GM23338 (cell line): ENCODE measurements at regions not wholly inside any gene's neighbourhood (a gene's known extent, or its start where the extent isn't known, plus 50 kb on each side); places are given as distances from the start of the nearest gene placed in this dataset.

Experiments
- ATAC-seq: fragments of 200-7000 bp; cut with Tn5 transposase; 3 replicates; pipeline ENCODE4 v1.9.1; 2020
- DNase-seq: peaks from one replicate; pipeline ENCODE4 v3.0.0-alpha.2; 2015; ENCODE audit warnings: low spot score
- H2AFZ ChIP-seq: fragments of 200-600 bp; sonication (generic); 2 replicates; pipeline ENCODE4 v1.8.0; 2016; ENCODE audit warnings: antibody characterized with exemption, mild to moderate bottlenecking, moderate library complexity
- H3F3A ChIP-seq: fragments of 200-600 bp; sonication (generic); replicated peaks from 2 replicates; pipeline ENCODE4 v1.8.0; 2017; ENCODE audit warnings: antibody characterized with exemption, mixed run types, low read depth
- H3K27ac ChIP-seq: fragments of 200-600 bp; sonication (generic); 2 replicates; pipeline ENCODE4 v1.6.1; 2016; ENCODE audit warnings: low read depth
- H3K27me3 ChIP-seq: fragments of 200-600 bp; sonication (generic); 2 replicates; pipeline ENCODE4 v1.8.0; 2016; ENCODE audit warnings: mild to moderate bottlenecking, mixed run types, moderate library complexity; ENCODE audit not compliant: insufficient read depth
- H3K36me3 ChIP-seq: fragments of 200-600 bp; sonication (generic); 2 replicates; pipeline ENCODE4 v1.8.0; 2016; ENCODE audit warnings: mild to moderate bottlenecking; ENCODE audit not compliant: insufficient read depth
- H3K4me1 ChIP-seq: fragments of 200-600 bp; sonication (generic); 2 replicates; pipeline ENCODE4 v1.8.0; 2016; ENCODE audit warnings: mild to moderate bottlenecking, moderate library complexity; ENCODE audit not compliant: insufficient read depth
- H3K4me2 ChIP-seq: fragments of 200-600 bp; sonication (generic); 2 replicates; pipeline ENCODE4 v1.7.1; 2017; ENCODE audit warnings: mixed run types
- H3K4me3 ChIP-seq: fragments of 200-600 bp; sonication (generic); 2 replicates; pipeline ENCODE4 v1.6.1; 2016; ENCODE audit warnings: mixed run types
- H3K79me2 ChIP-seq: fragments of 200-600 bp; sonication (generic); replicated peaks from 2 replicates; pipeline ENCODE4 v1.8.0; 2017; ENCODE audit warnings: mild to moderate bottlenecking; ENCODE audit not compliant: insufficient read depth
- H3K9me2 ChIP-seq: fragments of 200-600 bp; sonication (generic); 2 replicates; pipeline ENCODE4 v1.8.0; 2017; ENCODE audit not compliant: insufficient read depth
- H4K20me1 ChIP-seq: fragments of 200-600 bp; sonication (generic); replicated peaks from 2 replicates; pipeline ENCODE4 v1.8.0; 2017; ENCODE audit warnings: mild to moderate bottlenecking; ENCODE audit not compliant: insufficient read depth
- H3K27ac Mint-ChIP-seq: 2 replicates; pipeline ENCODE4 v1.8.0; 2020; ENCODE audit warnings: inconsistent platforms, mild to moderate bottlenecking, moderate library complexity, mixed read lengths
- H3K27me3 Mint-ChIP-seq: 3 replicates; pipeline ENCODE4 v1.8.0; 2022; ENCODE audit warnings: low read depth, mild to moderate bottlenecking, moderate library complexity, mixed read lengths, inconsistent platforms; ENCODE audit not compliant: insufficient read depth, poor library complexity
- H3K36me3 Mint-ChIP-seq: 3 replicates; pipeline ENCODE4 v1.8.0; 2021; ENCODE audit warnings: low read depth, mild to moderate bottlenecking, inconsistent platforms, moderate library complexity, mixed read lengths
- H3K4me1 Mint-ChIP-seq: 3 replicates; pipeline ENCODE4 v1.8.0; 2020; ENCODE audit warnings: mild to moderate bottlenecking, inconsistent platforms, mixed read lengths
- H3K4me3 Mint-ChIP-seq: 3 replicates; pipeline ENCODE4 v1.8.0; 2021; ENCODE audit warnings: moderate library complexity, mild to moderate bottlenecking, inconsistent platforms, mixed read lengths
- H3K9me3 Mint-ChIP-seq: 3 replicates; pipeline ENCODE4 v1.8.0; 2020; ENCODE audit warnings: moderate library complexity, mild to moderate bottlenecking, inconsistent platforms, mixed read lengths
- CREB1 ChIP-seq: fragments of 250-450 bp; sonication (Bioruptor Pico); IDR thresholded peaks from 2 replicates; pipeline ENCODE4 v1.5.0; 2020; ENCODE audit warnings: low read depth, mild to moderate bottlenecking, moderate library complexity
- CTCF ChIP-seq, 2 experiments: fragments of 200-600 bp in 1 of 2; sonication (generic) in 1 of 2; conservative IDR thresholded peaks; 2 replicates each; pipeline versions ENCODE4 v1.5.1 to v1.6.1; 2016 to 2017; ENCODE audit warnings: antibody characterized with exemption in 2 of 2, low read depth in 2 of 2, mild to moderate bottlenecking in 2 of 2, moderate library complexity in 1 of 2
- ETS1 ChIP-seq: IDR thresholded peaks from 2 replicates; pipeline ENCODE4 v1.6.1; 2016; ENCODE audit warnings: antibody characterized with exemption
- EZH2 ChIP-seq: fragments of 200-600 bp; sonication (generic); IDR thresholded peaks from one replicate; pipeline ENCODE4 v1.8.0; 2017; ENCODE audit warnings: antibody characterized with exemption, mild to moderate bottlenecking, low read depth; ENCODE audit not compliant: unreplicated experiment
- EZH2phosphoT487 ChIP-seq: fragments of 200-600 bp; sonication (generic); IDR thresholded peaks from one replicate; pipeline ENCODE4 v1.8.1; 2018; ENCODE audit warnings: antibody characterized with exemption; ENCODE audit not compliant: unreplicated experiment
- JUNB ChIP-seq: IDR thresholded peaks from one replicate; pipeline ENCODE4 v1.6.1; 2016; ENCODE audit warnings: antibody characterized with exemption; ENCODE audit not compliant: unreplicated experiment
- NANOG ChIP-seq: IDR thresholded peaks from 2 replicates; pipeline ENCODE4 v1.6.1; 2016; ENCODE audit warnings: antibody characterized with exemption, borderline replicate concordance
- POLR2AphosphoS5 ChIP-seq: IDR thresholded peaks from 2 replicates; pipeline ENCODE4 v1.6.1; 2016; ENCODE audit warnings: antibody characterized with exemption, low read depth
- STAT1 ChIP-seq: IDR thresholded peaks from one replicate; pipeline ENCODE4 v1.6.1; 2016; ENCODE audit warnings: antibody characterized with exemption; ENCODE audit not compliant: unreplicated experiment
- ZNF114 ChIP-seq: fragments of 250-450 bp; sonication (Bioruptor Pico); IDR thresholded peaks from 2 replicates; pipeline ENCODE4 v1.5.0; 2020; ENCODE audit warnings: mild to moderate bottlenecking, moderate library complexity
- ZNF331 ChIP-seq: fragments of 250-450 bp; sonication (Bioruptor Pico); IDR thresholded peaks from 2 replicates; pipeline ENCODE4 v1.5.0; 2020; ENCODE audit warnings: low read depth, mild to moderate bottlenecking, moderate library complexity
- ZNF462 ChIP-seq: fragments of 250-450 bp; sonication (Bioruptor Pico); IDR thresholded peaks from 2 replicates; pipeline ENCODE4 v1.5.0; 2020; ENCODE audit warnings: mild to moderate bottlenecking, moderate library complexity

- TF ChIP-seq ZNF462: no peak
- TF ChIP-seq POLR2AphosphoS5: no peak
- no peak for TF ChIP-seq NANOG
- no peak for TF ChIP-seq EZH2phosphoT487
Observed at GRCh38 chr1:82515650-82516049, 714.9 kb downstream of the ADGRL2 start (continued).

- Mint-ChIP-seq H3K9me3 (no peaks in the 10 kb centered on the region), H3K27me3 (no peaks in the 10 kb centered on the region), H3K27ac (no peak overlapping the region), H3K4me3 (no peak overlapping the region), H3K4me1 (no peaks in the 10 kb centered on the region), H3K36me3 (no peaks in the 10 kb centered on the region)
- Histone ChIP-seq H3K4me1 (no peaks in the 10 kb centered on the region), H3F3A (no peaks in the 10 kb centered on the region), H3K36me3 (no peaks in the 10 kb centered on the region), H3K79me2 (no peaks in the 10 kb centered on the region), H2AFZ (no peak overlapping the region), H4K20me1 (no peaks in the 10 kb centered on the region), H3K9me2 (no peaks in the 10 kb centered on the region), H3K27me3 (no peaks in the 10 kb centered on the region), H3K27ac (no peak overlapping the region), H3K4me3 (no peak overlapping the region), H3K4me2 (no peak overlapping the region)
- ATAC-seq (no peak), DNase-seq (no peak)
- no peak for TF ChIP-seq CREB1 (CRISPR knock-in tag)
- no peak for TF ChIP-seq EZH2phosphoT487
- no peak for TF ChIP-seq POLR2AphosphoS5
- TF ChIP-seq JUNB: no peak
- no peak for TF ChIP-seq ETS1
- no peak for TF ChIP-seq ZNF331 (CRISPR knock-in tag)
- no peak for TF ChIP-seq EZH2
- TF ChIP-seq ZNF114 (CRISPR knock-in tag): no peak
- no peak for TF ChIP-seq CTCF (conservative IDR thresholded peaks at IDR 0.05; ENCODE audit: low read depth in 2 of 2)
- no peak for TF ChIP-seq NANOG
- TF ChIP-seq STAT1: no peak
Observed at GRCh38 chr1:82511441-82511840, 710.7 kb downstream of the ADGRL2 start.
